A549 (cell line): ENCODE measurements at regions not wholly inside any gene's neighbourhood (a gene's known extent, or its start where the extent isn't known, plus 50 kb on each side); places are given as distances from the start of the nearest gene placed in this dataset.

ENCODE experiments used
- ATAC-seq, 2 experiments: fragments of 200-7000 bp in 1 of 2; fragments of >200 bp in 1 of 2; cut with Nextera tagmentation in 1 of 2; cut with Tn5 transposase in 1 of 2; 3 replicates each; pipeline versions ENCODE4 v1.8.0 to v1.9.1; 2018 to 2020; ENCODE audit warnings: mild to moderate bottlenecking in 1 of 2, moderate library complexity in 1 of 2
- CTCF ChIA-PET: fragments of 300-600 bp; sonication (Branson Sonifier 250); formaldehyde crosslinking; extraction: SDS; loops from one replicate; lab custom pipeline; 2021; ENCODE audit warnings: antibody characterized with exemption, inconsistent platforms; lab: Yijun Ruan, JAX
- POLR2A ChIA-PET: fragments of 350-600 bp; formaldehyde crosslinking; extraction: SDS; loops from one replicate; lab custom pipeline; 2021; ENCODE audit warnings: antibody characterized with exemption, inconsistent platforms; lab: Yijun Ruan, JAX
- DNase-seq, 2 experiments: peaks; one replicate each; pipeline versions ENCODE4 v3.0.0 to v3.0.0-alpha.2; 2011 to 2016; ENCODE audit warnings: low read depth in 1 of 2, low spot score in 1 of 2
- FAIRE-seq: peaks from 2 replicates; lab custom pipeline; 2011; peaks lifted over from hg19 to GRCh38; lab: Jason Lieb, UNC
- H3K27ac ChIP-seq, 2 experiments: fragments of >200 bp; sonication (Bioruptor Twin); formaldehyde crosslinking; 3 replicates each; pipeline ENCODE4 v1.5.1; 2016 to 2017
- H3K4me1 ChIP-seq: fragments of >200 bp; sonication (Bioruptor Twin); formaldehyde crosslinking; 3 replicates; pipeline ENCODE4 v1.6.1; 2016
- H3K4me2 ChIP-seq: fragments of >200 bp; sonication (Bioruptor Twin); formaldehyde crosslinking; 3 replicates; pipeline ENCODE4 v1.6.1; 2016
- H3K4me3 ChIP-seq: fragments of >200 bp; sonication (Bioruptor Twin); formaldehyde crosslinking; 3 replicates; pipeline ENCODE4 v1.5.1; 2016
- H3K9me3 ChIP-seq: fragments of >200 bp; sonication (Bioruptor Twin); formaldehyde crosslinking; 3 replicates; pipeline ENCODE4 v1.6.1; 2016
- ATOH8 ChIP-seq: fragments of 250-450 bp; sonication (Bioruptor Pico); IDR thresholded peaks from 2 replicates; pipeline ENCODE4 v1.5.0; 2020; ENCODE audit warnings: low read depth, mild to moderate bottlenecking, moderate library complexity
- BCL3 ChIP-seq: fragments of >200 bp; sonication (Bioruptor Twin); formaldehyde crosslinking; IDR thresholded peaks from 3 replicates; pipeline ENCODE4 v1.6.1; 2016
- BHLHE40 ChIP-seq: IDR thresholded peaks from 2 replicates; pipeline ENCODE4 v1.6.1; 2012; ENCODE audit warnings: low read depth, low read length, inconsistent platforms
- CEBPB ChIP-seq, 2 experiments: fragments of >200 bp in 1 of 2; sonication (Bioruptor Twin) in 1 of 2; formaldehyde crosslinking in 1 of 2; IDR thresholded peaks; 2 replicates each; pipeline ENCODE4 v1.6.1; 2012 to 2016
- CHD2 ChIP-seq: fragments of 150-350 bp; IDR thresholded peaks from 2 replicates; pipeline ENCODE4 v1.6.1; 2014; ENCODE audit warnings: low read length; ENCODE audit not compliant: partially characterized antibody
- E2F6 ChIP-seq: IDR thresholded peaks from 2 replicates; pipeline ENCODE4 v1.6.1; 2012; ENCODE audit warnings: low read depth, borderline replicate concordance
- EHF ChIP-seq: fragments of 250-450 bp; sonication (Bioruptor Pico); IDR thresholded peaks from 2 replicates; pipeline ENCODE4 v1.5.0; 2020; ENCODE audit warnings: mild to moderate bottlenecking
- ESRRA ChIP-seq: fragments of 150-350 bp; IDR thresholded peaks from 2 replicates; pipeline ENCODE4 v1.6.1; 2014; ENCODE audit warnings: mild to moderate bottlenecking, low read length, borderline replicate concordance
- FOSB ChIP-seq: fragments of 250-450 bp; sonication (Bioruptor Pico); IDR thresholded peaks from 2 replicates; pipeline ENCODE4 v1.5.0; 2020; ENCODE audit warnings: mild to moderate bottlenecking, moderate library complexity
- FOXS1 ChIP-seq: fragments of 250-450 bp; sonication (Bioruptor Pico); IDR thresholded peaks from 2 replicates; pipeline ENCODE4 v1.5.0; 2020; ENCODE audit warnings: mild to moderate bottlenecking, moderate library complexity
- GATA3 ChIP-seq: IDR thresholded peaks from 2 replicates; pipeline ENCODE4 v1.6.1; 2012; ENCODE audit warnings: borderline replicate concordance
- HDAC2 ChIP-seq: fragments of 200-600 bp; sonication (generic); IDR thresholded peaks from 2 replicates; pipeline ENCODE4 v1.6.1; 2016
- HOXB5 ChIP-seq: fragments of 250-450 bp; sonication (Bioruptor Pico); IDR thresholded peaks from 2 replicates; pipeline ENCODE4 v1.5.0; 2020; ENCODE audit warnings: mild to moderate bottlenecking, moderate library complexity
- JUN ChIP-seq, 2 experiments: fragments of >200 bp; sonication (Bioruptor Twin); formaldehyde crosslinking; IDR thresholded peaks; 2 replicates in 1 of 2; 3 replicates in 1 of 2; pipeline ENCODE4 v1.6.1; 2016 to 2017
- KDM1A ChIP-seq: fragments of 200-600 bp; sonication (generic); IDR thresholded peaks from 2 replicates; pipeline ENCODE4 v1.6.1; 2016; ENCODE audit warnings: low read depth, mild to moderate bottlenecking
- KDM5A ChIP-seq: fragments of 200-600 bp; sonication (generic); IDR thresholded peaks from 2 replicates; pipeline ENCODE4 v1.6.1; 2016; ENCODE audit warnings: antibody characterized with exemption, mild to moderate bottlenecking
- MAFK ChIP-seq: fragments of 450-650 bp; IDR thresholded peaks from 2 replicates; pipeline ENCODE4 v1.6.1; 2014; ENCODE audit not compliant: partially characterized antibody
- NFE2L2 ChIP-seq: fragments of 150-350 bp; conservative IDR thresholded peaks from 2 replicates; pipeline ENCODE4 v1.6.1; 2014; ENCODE audit warnings: low read length
- NR3C1 ChIP-seq: fragments of >200 bp; sonication (Bioruptor Twin); formaldehyde crosslinking; IDR thresholded peaks from 3 replicates; pipeline ENCODE4 v1.6.1; 2017
- PHF8 ChIP-seq: fragments of 200-600 bp; sonication (generic); IDR thresholded peaks from 2 replicates; pipeline ENCODE4 v1.6.1; 2016; ENCODE audit warnings: low read depth, mild to moderate bottlenecking, antibody characterized with exemption, moderate library complexity, borderline replicate concordance
- POLR2A ChIP-seq: IDR thresholded peaks from 2 replicates; pipeline ENCODE4 v1.6.1; 2012; ENCODE audit warnings: mild to moderate bottlenecking, low read length
- RARB ChIP-seq: fragments of 250-450 bp; sonication (Bioruptor Pico); IDR thresholded peaks from 2 replicates; pipeline ENCODE4 v1.8.0; 2021; ENCODE audit warnings: mild to moderate bottlenecking, moderate library complexity
- RCOR1 ChIP-seq: fragments of 150-350 bp; IDR thresholded peaks from 2 replicates; pipeline ENCODE4 v1.6.1; 2014; ENCODE audit warnings: antibody characterized with exemption, low read length, low read depth
- RNF2 ChIP-seq: fragments of 200-600 bp; sonication (generic); IDR thresholded peaks from 2 replicates; pipeline ENCODE4 v1.6.1; 2016; ENCODE audit warnings: low read depth, mild to moderate bottlenecking, antibody characterized with exemption, moderate library complexity, borderline replicate concordance
- SMC3 ChIP-seq: fragments of >200 bp; sonication (Bioruptor Twin); formaldehyde crosslinking; IDR thresholded peaks from 3 replicates; pipeline ENCODE4 v1.6.1; 2018; ENCODE audit warnings: inconsistent platforms
- SREBF2 ChIP-seq: fragments of 450-650 bp; IDR thresholded peaks from 2 replicates; pipeline ENCODE4 v1.6.1; 2014; ENCODE audit warnings: mild to moderate bottlenecking, moderate library complexity
- TFCP2L1 ChIP-seq: fragments of 250-450 bp; sonication (Bioruptor Pico); IDR thresholded peaks from 2 replicates; pipeline ENCODE4 v1.5.0; 2021; ENCODE audit warnings: mild to moderate bottlenecking
- TP53 ChIP-seq: fragments of 250-450 bp; sonication (Bioruptor Pico); IDR thresholded peaks from 2 replicates; pipeline ENCODE4 v1.5.0; 2021; ENCODE audit warnings: mild to moderate bottlenecking, moderate library complexity
- USF2 ChIP-seq: fragments of 450-650 bp; IDR thresholded peaks from 2 replicates; pipeline ENCODE4 v1.6.1; 2014; ENCODE audit warnings: antibody characterized with exemption
- ZC3H11A ChIP-seq: fragments of 450-650 bp; IDR thresholded peaks from 2 replicates; pipeline ENCODE4 v1.6.1; 2014; ENCODE audit warnings: antibody characterized with exemption, mild to moderate bottlenecking
- ZNF302 ChIP-seq: fragments of 250-450 bp; sonication (Bioruptor Pico); IDR thresholded peaks from 2 replicates; pipeline ENCODE4 v1.9.0; 2021; ENCODE audit warnings: inconsistent platforms, mild to moderate bottlenecking, moderate library complexity
- WGBS: methylation state at CpG from one replicate; pipeline ENCODE4 v1.1.6; 2017; ENCODE audit errors: missing lambda C conversion rate; 5-methylcytosine and 5-hydroxymethylcytosine counted together

GRCh38 chr10:128206676-128207075 lies 80.5 kb upstream of the MKI67 start:
- Histone ChIP-seq H3K4me1 (no peaks in the 10 kb centered on the region), H3K4me2 (no peak overlapping the region), H3K4me3 (no peak overlapping the region), H3K9me3 (peaks cover 6% of the 10 kb centered on the region; the same call in 2 of the 3 replicates), H3K27ac (no peak overlapping the region)
- TF ChIP-seq GATA3 = no peak
- TF ChIP-seq BHLHE40 = no peak
- no peak for TF ChIP-seq HOXB5 (CRISPR knock-in tag)
- no peak for TF ChIP-seq RARB (CRISPR knock-in tag)
- no peak for TF ChIP-seq ATOH8
- TF ChIP-seq EHF (CRISPR knock-in tag) = no peak
- TF ChIP-seq NFE2L2 = no peak
- no peak for TF ChIP-seq POLR2A
- TF ChIP-seq ZC3H11A = no peak
- no peak for TF ChIP-seq RNF2
- TF ChIP-seq JUN (IDR thresholded peaks at IDR 0.05) = no peak
- TF ChIP-seq KDM5A = no peak
- no peak for TF ChIP-seq PHF8
- TF ChIP-seq RCOR1 = no peak
- no peak for TF ChIP-seq CEBPB (IDR thresholded peaks at IDR 0.05)
- TF ChIP-seq KDM1A = no peak
- no peak for TF ChIP-seq USF2
- CTCF ChIA-PET = interaction anchor here (1.4 to 1.8 kb wide), 2 partner anchors 28 to 1765 kb away, joined by 3 to 4 read pairs; no protein-coding TSS in a partner anchor
- 87% methylated on average over 1 of the region's 4 CpGs for WGBS
- POLR2A ChIA-PET = no interaction called here
- no peak for DNase-seq
- FAIRE-seq = no peak
- no peak for ATAC-seq

GRCh38 chr10:128209862-128210214 lies 83.6 kb upstream of the MKI67 start:
- H3K9me3 ChIP-seq = no peaks in the 10 kb centered on the region
- no peak overlapping the region for H3K27ac ChIP-seq
- peak overlapping the region; percentile 91; the same call in 2 of the 3 replicates for H3K4me3 ChIP-seq
- TF ChIP-seq ZC3H11A = no peak
- WGBS = 84% methylated on average over 5 of the region's 13 CpGs
- no peaks in the 10 kb centered on the region for H3K4me1 ChIP-seq
- ATAC-seq (peak in 1 of 2 experiments; percentile 7; a peak in 3 of 6 replicates), FAIRE-seq (no peak), DNase-seq (no peak)
- POLR2A ChIA-PET = no interaction called here
- no peak overlapping the region for H3K4me2 ChIP-seq
- CTCF ChIA-PET = interaction anchor here (0.6 to 3.2 kb wide), 12 partner anchors 9 to 324 kb away, joined by 3 to 13 read pairs (median 3); no protein-coding TSS in a partner anchor

- no peaks in the 10 kb centered on the region for H3K4me1 ChIP-seq
- ATAC-seq (peak; percentile 77 to 88), FAIRE-seq (no peak), DNase-seq (peak; percentile 67 to 87)
- no peaks in the 10 kb centered on the region for H3K9me3 ChIP-seq
- POLR2A ChIA-PET = no interaction called here
- 3% methylated on average over 5 of the region's 91 CpGs for WGBS
- peak overlapping the region; percentile 91 for H3K4me3 ChIP-seq
- CTCF ChIA-PET = interaction anchor here (0.6 to 3.2 kb wide), 26 partner anchors 9 to 1761 kb away, joined by 3 to 18 read pairs (median 4); no protein-coding TSS in a partner anchor
- H3K4me2 ChIP-seq = peak overlapping the region; percentile 83
- peak overlapping the region; percentile 93 to 95 for H3K27ac ChIP-seq
- TF ChIP-seq TP53 (CRISPR knock-in tag) = no peak
- no peak for TF ChIP-seq MAFK
- TF ChIP-seq PHF8 = peak; percentile 81
- no peak for TF ChIP-seq HDAC2
- TF ChIP-seq TFCP2L1 (CRISPR knock-in tag) = no peak
- TF ChIP-seq E2F6 = no peak
- TF ChIP-seq POLR2A = peak; percentile 35; the same call in 1 of the 2 replicates
- no peak for TF ChIP-seq FOSB
- TF ChIP-seq SMC3 = peak; percentile 62
- no peak for TF ChIP-seq RNF2
- TF ChIP-seq ZNF302 (CRISPR knock-in tag) = no peak
- TF ChIP-seq KDM5A = no peak
- TF ChIP-seq CHD2 = no peak
- 0 out of 3 replicates have a peak, but pooled peaks have one; percentile 26 for TF ChIP-seq BCL3
- no peak for TF ChIP-seq ZC3H11A
- no peak for TF ChIP-seq NR3C1
- TF ChIP-seq ESRRA = no peak
- no peak for TF ChIP-seq SREBF2
- no peak for TF ChIP-seq FOXS1
- peak in 1 of 2 experiments; percentile 70; a peak in 2 of 5 replicates for TF ChIP-seq JUN (IDR thresholded peaks at IDR 0.05)
- no peak for TF ChIP-seq ATOH8
Measured at GRCh38 chr10:128210215-128211063, 84.2 kb upstream of the MKI67 start.
